Fibroblast of lung (primary cell): ENCODE measurements at regions not wholly inside any gene's neighbourhood (a gene's known extent, or its start where the extent isn't known, plus 50 kb on each side); places are given as distances from the start of the nearest gene placed in this dataset.

Experiments
- EZH2 ChIP-seq: IDR thresholded peaks from 2 replicates; pipeline ENCODE4 v1.5.1; 2012; ENCODE audit warnings: low read length, control low read depth, mild to moderate bottlenecking; ENCODE audit errors: missing control alignments
- TF ChIP-seq, protein P1 (sequence below), 2 donors: IDR thresholded peaks in 1 of 2; conservative IDR thresholded peaks in 1 of 2; 1 replicate in 1 of 2; 2 replicates in 1 of 2; pipeline ENCODE4 v1.5.1; 2011 to 2012; ENCODE audit warnings: low read length in 2 of 2, control low read depth in 1 of 2, inconsistent platforms in 1 of 2, low read depth in 1 of 2, mild to moderate bottlenecking in 1 of 2

DNA sequence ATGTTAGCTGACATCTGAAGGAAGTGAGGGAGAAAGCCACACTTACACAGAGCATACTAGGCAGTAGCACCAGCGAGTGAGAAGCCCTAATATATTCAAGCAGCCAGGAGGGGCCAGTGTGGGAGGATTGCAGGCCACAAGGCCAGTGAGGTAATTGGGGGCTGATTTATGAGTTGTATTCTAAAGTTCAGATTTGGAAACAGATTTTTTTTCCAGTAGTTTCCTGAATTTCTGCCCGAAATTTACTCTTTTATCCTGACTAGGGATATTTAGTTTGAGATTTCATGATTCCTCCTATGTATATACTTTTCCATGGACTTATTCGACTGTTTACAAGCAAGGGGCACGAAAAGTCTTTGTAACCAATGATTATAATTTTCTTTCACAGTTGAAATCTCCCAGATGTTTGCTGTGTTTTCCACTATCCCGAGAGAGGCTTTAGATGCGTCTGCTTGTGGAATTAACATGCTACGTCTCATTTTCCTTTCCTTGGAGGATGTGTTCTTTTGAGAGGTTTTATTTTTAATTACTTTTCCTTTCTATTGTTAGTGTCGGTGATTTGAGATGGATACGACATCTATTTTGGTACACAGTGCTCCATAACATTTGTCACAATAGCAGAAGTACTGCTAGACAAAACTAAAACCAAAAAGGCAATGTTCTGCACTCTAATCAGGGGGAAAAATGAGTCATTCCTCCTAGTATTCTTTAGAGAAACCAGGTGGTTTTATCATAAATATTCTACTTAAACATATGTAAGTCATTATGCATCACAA is 356.3 kb upstream of the HSF2 start:
- TF ChIP-seq, protein P1, sequence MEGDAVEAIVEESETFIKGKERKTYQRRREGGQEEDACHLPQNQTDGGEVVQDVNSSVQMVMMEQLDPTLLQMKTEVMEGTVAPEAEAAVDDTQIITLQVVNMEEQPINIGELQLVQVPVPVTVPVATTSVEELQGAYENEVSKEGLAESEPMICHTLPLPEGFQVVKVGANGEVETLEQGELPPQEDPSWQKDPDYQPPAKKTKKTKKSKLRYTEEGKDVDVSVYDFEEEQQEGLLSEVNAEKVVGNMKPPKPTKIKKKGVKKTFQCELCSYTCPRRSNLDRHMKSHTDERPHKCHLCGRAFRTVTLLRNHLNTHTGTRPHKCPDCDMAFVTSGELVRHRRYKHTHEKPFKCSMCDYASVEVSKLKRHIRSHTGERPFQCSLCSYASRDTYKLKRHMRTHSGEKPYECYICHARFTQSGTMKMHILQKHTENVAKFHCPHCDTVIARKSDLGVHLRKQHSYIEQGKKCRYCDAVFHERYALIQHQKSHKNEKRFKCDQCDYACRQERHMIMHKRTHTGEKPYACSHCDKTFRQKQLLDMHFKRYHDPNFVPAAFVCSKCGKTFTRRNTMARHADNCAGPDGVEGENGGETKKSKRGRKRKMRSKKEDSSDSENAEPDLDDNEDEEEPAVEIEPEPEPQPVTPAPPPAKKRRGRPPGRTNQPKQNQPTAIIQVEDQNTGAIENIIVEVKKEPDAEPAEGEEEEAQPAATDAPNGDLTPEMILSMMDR (conservative IDR thresholded peaks at IDR 0.05 in 1 of 2, IDR thresholded peaks at IDR 0.05 in 1 of 2; ENCODE audit: low read depth in 1 of 2, low read length in 2 of 2), result no peak
- no peak for TF ChIP-seq EZH2
